Ishikawa (cell line): ENCODE measurements at regions not wholly inside any gene's neighbourhood (a gene's known extent, or its start where the extent isn't known, plus 50 kb on each side); places are given as distances from the start of the nearest gene placed in this dataset.

Source experiments
- EGR1 ChIP-seq: IDR thresholded peaks from 2 replicates; pipeline ENCODE4 v1.6.1; 2012
- EP300 ChIP-seq: IDR thresholded peaks from 2 replicates; pipeline ENCODE4 v1.6.1; 2012; ENCODE audit warnings: borderline replicate concordance
- FOXM1 ChIP-seq: IDR thresholded peaks from 2 replicates; pipeline ENCODE4 v1.6.1; 2012; ENCODE audit warnings: low read depth, borderline replicate concordance
- MAX ChIP-seq: IDR thresholded peaks from 2 replicates; pipeline ENCODE4 v1.6.1; 2012
- NFIC ChIP-seq: IDR thresholded peaks from 2 replicates; pipeline ENCODE4 v1.6.1; 2012
- RAD21 ChIP-seq: IDR thresholded peaks from 2 replicates; pipeline ENCODE4 v1.6.1; 2012; ENCODE audit warnings: low read depth
- REST ChIP-seq: IDR thresholded peaks from 2 replicates; pipeline ENCODE4 v1.6.1; 2012; ENCODE audit warnings: low read depth, mild to moderate bottlenecking
- TAF1 ChIP-seq: IDR thresholded peaks from 2 replicates; pipeline ENCODE4 v1.6.1; 2012; ENCODE audit warnings: low read depth, mild to moderate bottlenecking
- TCF12 ChIP-seq: IDR thresholded peaks from 2 replicates; pipeline ENCODE4 v1.6.1; 2012; ENCODE audit warnings: low read depth
- TEAD4 ChIP-seq: IDR thresholded peaks from 2 replicates; pipeline ENCODE4 v1.6.1; 2012
- YY1 ChIP-seq: IDR thresholded peaks from 2 replicates; pipeline ENCODE4 v1.6.1; 2012; ENCODE audit warnings: low read depth
- ZBTB7A ChIP-seq: IDR thresholded peaks from 2 replicates; pipeline ENCODE4 v1.6.1; 2012; ENCODE audit warnings: low read depth
- TF ChIP-seq, protein P1 (sequence below): IDR thresholded peaks from 2 replicates; pipeline ENCODE4 v1.6.1; 2012

GRCh38 chr13:91151921-91152320 lies 195.6 kb upstream of the MIR17HG start:
- no peak for TF ChIP-seq TCF12
- TF ChIP-seq TAF1, result no peak
- no peak for TF ChIP-seq REST
- TF ChIP-seq YY1, result no peak
- no peak for TF ChIP-seq NFIC
- TF ChIP-seq EP300, result no peak
- no peak for TF ChIP-seq RAD21
- TF ChIP-seq FOXM1, result no peak
- TF ChIP-seq MAX, result no peak
- TF ChIP-seq EGR1, result no peak
- TF ChIP-seq, protein P1, sequence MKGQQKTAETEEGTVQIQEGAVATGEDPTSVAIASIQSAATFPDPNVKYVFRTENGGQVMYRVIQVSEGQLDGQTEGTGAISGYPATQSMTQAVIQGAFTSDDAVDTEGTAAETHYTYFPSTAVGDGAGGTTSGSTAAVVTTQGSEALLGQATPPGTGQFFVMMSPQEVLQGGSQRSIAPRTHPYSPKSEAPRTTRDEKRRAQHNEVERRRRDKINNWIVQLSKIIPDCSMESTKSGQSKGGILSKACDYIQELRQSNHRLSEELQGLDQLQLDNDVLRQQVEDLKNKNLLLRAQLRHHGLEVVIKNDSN, result no peak
- TF ChIP-seq TEAD4, result no peak
- TF ChIP-seq ZBTB7A, result no peak
